Spleen (tissue), 11 donors: ENCODE measurements at regions not wholly inside any gene's neighbourhood (a gene's known extent, or its start where the extent isn't known, plus 50 kb on each side); places are given as distances from the start of the nearest gene placed in this dataset.
A peak's percentile ranks its signal among the peaks of the same experiment; 100 is the strongest.

ENCODE experiments used
- DNase-seq: peaks from one replicate; pipeline ENCODE4 v3.0.0-alpha.2; 2020
- H3K27ac ChIP-seq, 8 donors: fragments of 200-600 bp; sonication (generic) in 7 of 8; 1 replicate in 4 of 8; 2 replicates in 4 of 8; pipeline versions ENCODE4 v1.5.0 to v1.8.0; 2016 to 2021; ENCODE audit warnings: inconsistent platforms in 4 of 8, mild to moderate bottlenecking in 4 of 8, moderate library complexity in 1 of 8
- H3K27me3 ChIP-seq, 7 donors: fragments of 200-600 bp; sonication (generic) in 6 of 7; replicated peaks in 1 of 7; 1 replicate in 4 of 7; 2 replicates in 3 of 7; pipeline versions ENCODE4 v1.5.0 to v1.8.0; 2016 to 2021; ENCODE audit warnings: inconsistent platforms in 3 of 7, mild to moderate bottlenecking in 1 of 7
- H3K36me3 ChIP-seq, 6 donors: fragments of 200-600 bp; sonication (generic) in 5 of 6; 1 replicate in 4 of 6; 2 replicates in 2 of 6; pipeline versions ENCODE4 v1.5.0 to v1.8.0; 2016 to 2021; ENCODE audit warnings: inconsistent platforms in 2 of 6
- H3K4me1 ChIP-seq, 6 donors: fragments of 200-600 bp; sonication (generic) in 5 of 6; 1 replicate in 3 of 6; 2 replicates in 3 of 6; pipeline versions ENCODE4 v1.5.0 to v1.8.0; 2016 to 2021; ENCODE audit warnings: inconsistent platforms in 3 of 6
- H3K4me3 ChIP-seq, 8 donors: fragments of 200-600 bp; sonication (generic) in 7 of 8; 1 replicate in 4 of 8; 2 replicates in 4 of 8; pipeline versions ENCODE4 v1.5.0 to v1.8.0; 2016 to 2021; ENCODE audit warnings: inconsistent platforms in 4 of 8, mild to moderate bottlenecking in 4 of 8, moderate library complexity in 2 of 8
- H3K9me3 ChIP-seq, 8 donors: fragments of 200-600 bp; sonication (generic) in 7 of 8; 1 replicate in 4 of 8; 2 replicates in 4 of 8; pipeline versions ENCODE4 v1.5.0 to v1.8.0; 2016 to 2021; ENCODE audit warnings: inconsistent platforms in 4 of 8
- POLR2A ChIP-seq, 3 donors: fragments of 450-650 bp; IDR thresholded peaks; one replicate each; pipeline ENCODE4 v1.5.1; 2017; ENCODE audit warnings: antibody characterized with exemption in 3 of 3, mild to moderate bottlenecking in 1 of 3
- POLR2AphosphoS5 ChIP-seq, 3 donors: sonication (generic); formaldehyde crosslinking; IDR thresholded peaks; one replicate each; pipeline ENCODE4 v1.5.1; 2017; ENCODE audit warnings: antibody characterized with exemption in 3 of 3
- WGBS, 5 donors: extraction: QIAGEN DNeasy Blood & Tissue Kit in 3 of 5; methylation state at CpG; one replicate each; pipeline versions ENCODE4 v1.1.5 to v1.1.7; 2013 to 2018; 5-methylcytosine and 5-hydroxymethylcytosine counted together
- intact Hi-C: fragments of 100-400 bp; cut with DNase I; formaldehyde crosslinking; loops from one replicate; pipeline ENCODE4 v1.15.0; 2023; ENCODE audit warnings: low total_unique reads
- TF ChIP-seq, protein P1 (sequence below), 11 experiments: fragments of 200-600 bp in 7 of 11; fragments of 450-650 bp in 4 of 11; sonication (generic) in 4 of 11; IDR thresholded peaks in 8 of 11; conservative IDR thresholded peaks in 3 of 11; 1 replicate in 7 of 11; 2 replicates in 4 of 11; pipeline versions ENCODE4 v1.4.0 to v1.8.0; 2016 to 2021; ENCODE audit warnings: antibody characterized with exemption in 11 of 11, inconsistent platforms in 4 of 11, mild to moderate bottlenecking in 1 of 11
- donor health status: healthy with polysubstance abuse.
- donor health status: DM: no; HTN: no; CAD: no; lungs with moderate emphysema.
- donor health status: DM: no; HTN: no; CAD: no.
- donor health status: Bipolar disorder and iron deficiency.
- donor health status: healthy.
- donor health status: DM: no; HTN: no; CAD: no.
- donor health status: DM: yes; HTN: yes; CAD: no.

DNA sequence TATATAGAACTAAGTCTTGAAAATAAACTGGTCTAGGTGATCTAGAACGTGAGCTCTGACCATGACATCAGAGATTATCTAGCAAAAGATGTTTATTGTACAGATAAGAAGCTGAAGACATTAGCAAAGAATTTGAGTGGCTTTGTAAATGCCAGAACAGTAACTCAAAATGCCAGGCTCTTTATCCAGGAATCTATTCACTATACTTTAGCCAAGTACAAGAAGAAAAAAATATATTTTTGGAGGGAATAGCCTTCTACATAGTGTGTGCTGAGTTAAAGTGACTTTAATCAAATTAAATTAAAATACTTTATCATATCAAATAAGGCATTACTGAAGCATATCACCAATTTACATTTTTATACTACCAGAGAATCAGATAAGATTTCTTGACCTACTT, 132.6 kb upstream of the ITGA1 start:
- no peak overlapping the region for H3K4me3 ChIP-seq
- no peak for TF ChIP-seq POLR2A (IDR thresholded peaks at IDR 0.05)
- TF ChIP-seq, protein P1, sequence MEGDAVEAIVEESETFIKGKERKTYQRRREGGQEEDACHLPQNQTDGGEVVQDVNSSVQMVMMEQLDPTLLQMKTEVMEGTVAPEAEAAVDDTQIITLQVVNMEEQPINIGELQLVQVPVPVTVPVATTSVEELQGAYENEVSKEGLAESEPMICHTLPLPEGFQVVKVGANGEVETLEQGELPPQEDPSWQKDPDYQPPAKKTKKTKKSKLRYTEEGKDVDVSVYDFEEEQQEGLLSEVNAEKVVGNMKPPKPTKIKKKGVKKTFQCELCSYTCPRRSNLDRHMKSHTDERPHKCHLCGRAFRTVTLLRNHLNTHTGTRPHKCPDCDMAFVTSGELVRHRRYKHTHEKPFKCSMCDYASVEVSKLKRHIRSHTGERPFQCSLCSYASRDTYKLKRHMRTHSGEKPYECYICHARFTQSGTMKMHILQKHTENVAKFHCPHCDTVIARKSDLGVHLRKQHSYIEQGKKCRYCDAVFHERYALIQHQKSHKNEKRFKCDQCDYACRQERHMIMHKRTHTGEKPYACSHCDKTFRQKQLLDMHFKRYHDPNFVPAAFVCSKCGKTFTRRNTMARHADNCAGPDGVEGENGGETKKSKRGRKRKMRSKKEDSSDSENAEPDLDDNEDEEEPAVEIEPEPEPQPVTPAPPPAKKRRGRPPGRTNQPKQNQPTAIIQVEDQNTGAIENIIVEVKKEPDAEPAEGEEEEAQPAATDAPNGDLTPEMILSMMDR (IDR thresholded peaks at IDR 0.05 in 8 of 11, conservative IDR thresholded peaks at IDR 0.05 in 3 of 11), result no peak
- TF ChIP-seq POLR2AphosphoS5 (IDR thresholded peaks at IDR 0.05), result no peak
- H3K27ac ChIP-seq, result no peak overlapping the region
- peaks cover 0 to 11% (median 4%) of the 10 kb centered on the region in 6 donors for H3K4me1 ChIP-seq
- H3K36me3 ChIP-seq, result no peaks in the 10 kb centered on the region
- peaks cover 0 to 8% (median 0%) of the 10 kb centered on the region in 7 donors for H3K27me3 ChIP-seq
- no peak for DNase-seq
- 67 to 88% (median 73%) methylated on average over 1 of the region's 1 CpG for WGBS, 5 donors
- intact Hi-C loops, result loop anchor here (5.0 kb wide), 1 partner anchor 1693 kb away; no protein-coding TSS in a partner anchor
- H3K9me3 ChIP-seq, result no peaks in the 10 kb centered on the region

DNA sequence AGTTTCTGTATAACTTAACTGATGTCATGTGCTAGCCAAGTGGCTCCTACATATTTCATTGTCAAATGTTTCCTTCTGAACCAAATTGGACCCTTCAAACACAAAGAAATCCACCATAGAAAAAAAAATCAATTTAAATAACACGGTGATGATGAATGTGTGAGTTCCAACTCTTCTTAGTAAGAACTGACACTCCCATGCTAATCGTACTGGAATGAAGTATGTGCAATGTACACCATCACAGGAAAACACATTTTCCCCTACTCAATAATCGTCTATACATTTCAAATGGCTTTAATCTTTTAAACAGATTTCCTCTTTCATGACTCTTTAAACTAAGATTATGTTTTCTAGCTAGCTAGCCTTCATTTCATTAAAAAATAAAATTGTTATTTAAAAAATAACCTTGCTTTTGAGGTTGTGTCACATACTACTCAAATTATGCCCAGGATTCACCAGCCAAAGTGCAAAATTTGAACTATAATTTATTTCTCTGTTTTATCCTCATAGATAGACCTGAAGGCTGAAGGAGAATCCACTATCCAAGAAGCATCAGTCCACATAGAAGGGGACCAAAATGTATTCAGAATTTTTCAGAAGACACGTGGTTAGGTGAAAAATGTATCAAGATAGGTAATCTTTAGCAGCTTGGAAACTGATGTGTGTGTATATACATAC, 131.0 kb upstream of the ITGA1 start:
- Histone ChIP-seq H3K27ac (no peak overlapping the region), H3K4me3 (no peak overlapping the region), H3K27me3 (peaks cover 0 to 8% (median 0%) of the 10 kb centered on the region in 7 donors), H3K9me3 (no peaks in the 10 kb centered on the region), H3K36me3 (no peaks in the 10 kb centered on the region), H3K4me1 (peaks cover 0 to 11% (median 4%) of the 10 kb centered on the region in 6 donors)
- intact Hi-C loops, result loop anchor here (5.0 kb wide), 1 partner anchor 1694 kb away; no protein-coding TSS in a partner anchor
- TF ChIP-seq POLR2AphosphoS5 (IDR thresholded peaks at IDR 0.05), result no peak
- no peak for TF ChIP-seq POLR2A (IDR thresholded peaks at IDR 0.05)
- TF ChIP-seq, protein P1 (IDR thresholded peaks at IDR 0.05 in 8 of 11, conservative IDR thresholded peaks at IDR 0.05 in 3 of 11), result no peak
- 46 to 57% (median 50%) methylated on average over 4 of the region's 4 CpGs for WGBS, 5 donors
- no peak for DNase-seq

DNA sequence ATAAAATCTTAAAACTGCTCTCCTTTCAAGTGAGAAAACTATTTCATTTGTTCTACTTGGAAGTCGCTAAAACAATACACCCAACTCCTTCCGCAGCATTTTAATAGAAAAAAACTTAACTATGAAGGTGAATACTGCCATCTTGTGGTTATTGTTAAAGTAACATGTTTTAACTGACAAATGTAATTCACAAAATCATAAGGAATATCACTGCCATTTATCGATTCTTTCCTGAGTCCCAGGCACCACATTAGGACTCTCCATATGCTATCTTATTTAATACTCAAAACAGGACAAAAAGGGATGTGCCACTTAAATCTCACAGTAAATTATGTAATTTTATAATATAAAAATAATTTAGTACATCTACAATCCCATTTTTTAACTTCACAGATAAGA, 130.5 kb upstream of the ITGA1 start:
- WGBS, 5 donors, result 4 to 16% (median 5%) methylated on average over 3 of the region's 3 CpGs
- Histone ChIP-seq H3K27me3 (peaks cover 0 to 8% (median 0%) of the 10 kb centered on the region in 7 donors), H3K9me3 (no peaks in the 10 kb centered on the region), H3K4me3 (no peak overlapping the region), H3K27ac (no peak overlapping the region), H3K36me3 (no peaks in the 10 kb centered on the region), H3K4me1 (peaks cover 0 to 11% (median 4%) of the 10 kb centered on the region in 6 donors)
- DNase-seq, result no peak
- intact Hi-C loops, result loop anchor here (5.0 kb wide), 1 partner anchor 1695 kb away; no protein-coding TSS in a partner anchor
- TF ChIP-seq, protein P1 (IDR thresholded peaks at IDR 0.05 in 8 of 11, conservative IDR thresholded peaks at IDR 0.05 in 3 of 11), result peak in 9 of 11 experiments; percentile 22 to 60 (median 53)
- TF ChIP-seq POLR2A (IDR thresholded peaks at IDR 0.05), result no peak

DNA sequence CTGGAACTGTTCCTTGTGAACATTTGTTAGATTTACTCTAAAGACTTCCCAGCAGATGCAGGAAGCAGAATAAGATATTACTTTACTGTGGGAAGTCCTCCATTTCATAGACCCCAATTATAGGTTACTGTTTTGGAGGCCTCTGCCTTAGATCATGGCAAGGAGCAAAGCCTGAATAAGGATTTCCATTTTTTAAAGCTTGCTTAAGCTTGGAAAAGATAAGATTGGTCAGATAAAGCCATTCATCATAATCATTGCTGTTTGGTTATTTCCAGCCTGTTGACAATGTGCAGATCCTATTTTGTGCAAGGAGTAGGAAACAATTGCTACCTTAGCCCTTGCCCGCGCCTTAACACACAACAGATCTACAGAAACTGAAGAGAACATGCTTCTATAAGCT, 129.5 kb upstream of the ITGA1 start:
- WGBS, 5 donors, result 91 to 100% (median 97%) methylated on average over 2 of the region's 2 CpGs
- TF ChIP-seq, protein P1 (IDR thresholded peaks at IDR 0.05 in 8 of 11, conservative IDR thresholded peaks at IDR 0.05 in 3 of 11), result no peak
- TF ChIP-seq POLR2A (IDR thresholded peaks at IDR 0.05) (no peak), POLR2AphosphoS5 (IDR thresholded peaks at IDR 0.05) (no peak)
- H3K4me1 ChIP-seq, result peaks cover 0 to 11% (median 4%) of the 10 kb centered on the region in 6 donors
- no peaks in the 10 kb centered on the region for H3K36me3 ChIP-seq
- intact Hi-C loops, result loop anchor here (5.0 kb wide), 1 partner anchor 1696 kb away; no protein-coding TSS in a partner anchor
- H3K27me3 ChIP-seq, result peaks cover 0 to 8% (median 0%) of the 10 kb centered on the region in 7 donors
- no peak overlapping the region for H3K4me3 ChIP-seq
- no peak for DNase-seq
- no peak overlapping the region for H3K27ac ChIP-seq
- H3K9me3 ChIP-seq, result no peaks in the 10 kb centered on the region
